ENCODE measurements at regions not wholly inside any gene's neighbourhood (a gene's known extent, or its start where the extent isn't known, plus 50 kb on each side); places are given as distances from the start of the nearest gene placed in this dataset.

- no peak for FAIRE-seq
- no peaks in the 10 kb centered on the region for H3K27me3 ChIP-seq (ENCODE audit: control insufficient read depth, insufficient read depth, low read length)
- DNase-seq (ENCODE audit: low read depth): no peak
- no peak overlapping the region for H3K4me3 ChIP-seq (ENCODE audit: low read depth, low read length)
- H3K36me3 ChIP-seq (ENCODE audit: control insufficient read depth, insufficient read depth, low read length): no peaks in the 10 kb centered on the region
- TF ChIP-seq CTCF (IDR thresholded peaks at IDR 0.05; ENCODE audit: insufficient read depth, low read length, severe bottlenecking): no peak
These were observed 67.0 kb downstream of the SCN11A start for GRCh38 chr3:38984731-38985130.

DNA sequence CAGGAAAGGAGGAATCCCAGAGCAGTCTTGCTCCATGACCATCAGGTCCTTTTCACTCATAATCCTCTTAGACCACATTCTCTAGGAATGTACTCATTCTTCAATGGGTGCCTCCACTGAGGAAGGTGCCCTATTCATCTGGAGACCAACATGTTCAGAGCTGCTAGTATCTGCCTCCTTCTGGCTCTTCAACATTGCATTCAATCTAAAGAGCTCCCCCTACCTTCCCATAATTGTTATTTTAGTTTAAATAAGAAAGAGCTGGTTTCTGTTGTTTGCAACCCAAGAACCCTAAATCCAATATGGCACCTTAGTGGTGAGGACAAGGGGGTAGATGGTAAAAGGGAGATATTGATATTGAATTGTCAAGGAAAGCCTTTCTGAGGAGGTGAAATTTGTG lies 67.6 kb downstream of the SCN11A start:
- no peak overlapping the region for H3K4me3 ChIP-seq (ENCODE audit: low read depth, low read length)
- peak; percentile 16 for DNase-seq (ENCODE audit: low read depth)
- no peaks in the 10 kb centered on the region for H3K36me3 ChIP-seq (ENCODE audit: control insufficient read depth, insufficient read depth, low read length)
- TF ChIP-seq CTCF (IDR thresholded peaks at IDR 0.05; ENCODE audit: insufficient read depth, low read length, severe bottlenecking): no peak
- H3K27me3 ChIP-seq (ENCODE audit: control insufficient read depth, insufficient read depth, low read length): no peaks in the 10 kb centered on the region
- FAIRE-seq: no peak

GRCh38 chr3:38980938-38981337 lies 70.8 kb downstream of the SCN11A start:
- Histone ChIP-seq H3K27me3 (ENCODE audit: control insufficient read depth, insufficient read depth, low read length) (no peaks in the 10 kb centered on the region), H3K36me3 (ENCODE audit: control insufficient read depth, insufficient read depth, low read length) (no peaks in the 10 kb centered on the region), H3K4me3 (ENCODE audit: low read depth, low read length) (no peak overlapping the region)
- DNase-seq (ENCODE audit: low read depth) (no peak), FAIRE-seq (no peak)
- no peak for TF ChIP-seq CTCF (IDR thresholded peaks at IDR 0.05; ENCODE audit: insufficient read depth, low read length, severe bottlenecking)

- no peak for DNase-seq (ENCODE audit: low read depth)
- Histone ChIP-seq H3K4me3 (ENCODE audit: low read depth, low read length) (no peak overlapping the region), H3K27me3 (ENCODE audit: control insufficient read depth, insufficient read depth, low read length) (no peaks in the 10 kb centered on the region), H3K36me3 (ENCODE audit: control insufficient read depth, insufficient read depth, low read length) (no peaks in the 10 kb centered on the region)
- FAIRE-seq: no peak
- TF ChIP-seq CTCF (IDR thresholded peaks at IDR 0.05; ENCODE audit: insufficient read depth, low read length, severe bottlenecking): no peak
These were observed 73.0 kb downstream of the SCN11A start for GRCh38 chr3:38978729-38979128.

DNA sequence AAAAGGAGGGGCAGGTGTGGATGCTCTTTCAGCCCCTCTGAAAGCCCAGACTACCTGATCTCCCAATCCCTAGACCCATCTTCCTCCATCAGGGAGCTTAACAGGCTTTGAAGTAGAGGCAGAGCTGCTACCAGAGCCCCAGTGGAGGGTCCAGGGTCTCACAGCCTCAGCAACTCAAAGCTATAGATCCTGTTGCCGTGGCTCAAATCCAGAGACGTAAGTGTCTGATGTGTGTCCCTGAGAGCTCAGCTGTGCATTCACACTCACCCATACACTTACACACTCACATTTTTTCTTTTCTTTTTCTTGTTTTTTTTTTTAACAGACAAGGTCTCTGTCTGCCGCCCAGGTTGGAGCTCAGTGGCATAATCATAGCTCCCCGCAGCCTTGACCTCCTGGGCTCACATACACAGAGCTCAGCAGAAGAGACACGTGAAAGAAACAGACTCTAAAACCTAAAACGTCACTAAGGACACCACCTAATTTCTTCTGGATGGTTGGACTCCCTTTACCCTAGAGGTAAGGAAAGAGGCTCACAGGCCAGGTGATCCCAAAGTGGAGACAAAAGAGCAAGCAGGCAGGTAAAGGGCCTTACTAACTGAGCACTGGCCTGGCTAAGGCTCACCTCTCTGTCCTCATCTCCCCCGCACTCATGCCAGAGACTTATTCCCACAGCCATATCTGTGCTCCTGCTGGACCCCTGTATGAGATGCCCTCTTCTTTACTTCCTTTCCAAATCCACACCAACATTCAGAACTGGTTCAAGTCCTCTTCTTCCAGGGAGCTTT lies 80.7 kb downstream of the SCN11A start:
- peaks cover 4% of the 10 kb centered on the region for H3K27me3 ChIP-seq (ENCODE audit: control insufficient read depth, insufficient read depth, low read length)
- FAIRE-seq: no peak
- no peak for DNase-seq (ENCODE audit: low read depth)
- no peak overlapping the region for H3K4me3 ChIP-seq (ENCODE audit: low read depth, low read length)
- H3K36me3 ChIP-seq (ENCODE audit: control insufficient read depth, insufficient read depth, low read length): no peaks in the 10 kb centered on the region
- TF ChIP-seq CTCF (IDR thresholded peaks at IDR 0.05; ENCODE audit: insufficient read depth, low read length, severe bottlenecking): no peak
